ENCODE measurements at regions not wholly inside any gene's neighbourhood (a gene's known extent, or its start where the extent isn't known, plus 50 kb on each side); places are given as distances from the start of the nearest gene placed in this dataset.

DNA sequence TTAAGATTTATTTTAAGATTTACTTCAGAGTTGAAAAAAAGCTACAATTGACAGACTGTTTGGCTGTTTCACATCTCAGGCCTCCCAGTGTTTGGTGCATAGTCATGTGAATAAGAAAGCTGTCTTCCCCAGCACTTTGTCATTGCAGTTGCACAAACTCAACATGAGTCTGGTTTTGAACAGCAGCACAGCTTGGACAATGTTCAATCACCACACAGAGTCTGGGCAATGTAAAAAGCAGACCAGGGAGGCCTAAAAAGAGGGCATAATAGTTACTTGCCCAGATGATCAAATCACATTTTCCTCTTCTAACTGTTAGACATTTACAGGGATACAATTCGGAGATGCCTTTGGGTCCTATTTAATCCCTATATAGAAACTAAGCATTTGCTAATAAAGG is 1055.0 kb downstream of the RPA4 start:
- TF ChIP-seq HDGF (IDR thresholded peaks at IDR 0.05; ENCODE audit: borderline replicate concordance) (no peak), ARNT (IDR thresholded peaks at IDR 0.05) (no peak), ELF4 (IDR thresholded peaks at IDR 0.05) (no peak), BHLHE40 (IDR thresholded peaks at IDR 0.05; ENCODE audit: borderline replicate concordance) (no peak), SP1 (IDR thresholded peaks at IDR 0.05) (no peak), TARDBP (IDR thresholded peaks at IDR 0.05) (no peak), FOXK2 (IDR thresholded peaks at IDR 0.05) (no peak), SUZ12 (IDR thresholded peaks at IDR 0.05) (no peak), FOXA1 (IDR thresholded peaks at IDR 0.05) (no peak), ZNF384 (IDR thresholded peaks at IDR 0.05) (no peak)
